GM19324 (cell line): ENCODE measurements at regions not wholly inside any gene's neighbourhood (a gene's known extent, or its start where the extent isn't known, plus 50 kb on each side); places are given as distances from the start of the nearest gene placed in this dataset.

ENCODE experiments used
- ATAC-seq: cut with Tn5 transposase; IDR thresholded peaks from one replicate; pipeline ENCODE4 v1.9.1; 2021; ENCODE audit warnings: mild to moderate bottlenecking, moderate library complexity; ENCODE audit not compliant: unreplicated experiment, low FRiP score

- ATAC-seq: no peak
Observed at GRCh38 chr3:25239042-25239441, 189.0 kb upstream of the RARB start.

GRCh38 chr3:25246913-25247312 lies 181.2 kb upstream of the RARB start:
- ATAC-seq: no peak

DNA sequence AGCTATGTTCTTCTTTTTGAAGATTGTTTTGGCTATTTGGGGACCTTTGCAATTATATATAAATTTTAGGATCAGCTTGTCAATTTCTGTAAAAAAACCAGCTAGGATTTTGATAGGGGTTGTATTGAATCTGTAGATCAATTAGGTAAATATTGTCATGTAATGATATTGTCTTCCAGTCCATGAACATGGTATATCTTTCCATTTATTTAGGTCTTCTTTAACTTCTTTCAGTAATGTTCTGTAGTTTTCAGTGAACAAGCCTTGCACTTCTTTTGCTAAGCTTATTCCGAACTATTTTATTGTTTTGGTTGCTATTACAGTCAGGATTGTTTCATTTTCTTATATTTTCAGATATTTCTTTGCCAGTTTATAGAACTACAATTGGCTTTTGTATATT lies 175.8 kb upstream of the RARB start:
- ATAC-seq: no peak

DNA sequence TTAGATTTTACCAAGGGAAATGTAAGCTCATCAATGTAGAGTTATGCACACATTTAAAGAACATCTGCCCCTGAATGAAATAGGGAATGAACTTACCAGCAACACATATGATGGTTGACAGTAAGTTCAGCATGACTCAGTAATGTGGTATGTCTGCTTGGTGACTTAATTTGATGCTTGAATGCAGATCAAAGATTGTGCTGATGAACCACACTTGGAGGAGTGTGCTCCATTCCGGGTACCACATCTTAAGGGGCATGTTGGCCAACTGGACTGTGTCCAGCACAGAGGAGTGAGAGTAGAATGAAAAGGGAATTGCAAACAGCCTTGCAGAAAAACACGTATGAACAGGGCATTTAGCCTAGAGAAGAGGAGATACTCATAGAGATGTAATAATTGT lies 171.0 kb upstream of the RARB start:
- ATAC-seq: no peak

DNA sequence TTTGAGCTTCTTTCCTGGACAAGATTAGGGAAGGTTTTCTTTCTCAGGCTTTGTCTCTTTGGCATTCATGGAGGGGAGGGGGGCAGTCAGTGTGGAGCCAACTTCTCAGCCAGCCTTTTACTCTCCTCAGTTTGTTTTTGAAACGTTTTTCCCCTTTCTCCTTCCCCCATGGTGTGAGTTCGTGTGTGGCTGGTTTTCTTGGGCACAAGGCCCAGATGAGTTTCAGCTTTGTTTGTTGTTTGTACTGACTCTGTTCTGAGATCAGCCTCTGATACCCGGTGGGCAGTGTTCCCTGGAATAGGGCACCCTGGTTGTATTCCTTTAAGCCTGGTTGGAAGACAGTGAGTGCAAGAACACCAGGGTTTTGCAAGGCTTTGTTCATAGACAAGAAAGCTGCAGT lies 168.2 kb upstream of the RARB start:
- no peak for ATAC-seq

GRCh38 chr3:25262322-25262721 lies 165.7 kb upstream of the RARB start:
- no peak for ATAC-seq

- no peak for ATAC-seq
Observed at GRCh38 chr3:25265284-25265683, 162.8 kb upstream of the RARB start.

GRCh38 chr3:25266677-25267076 lies 161.4 kb upstream of the RARB start:
- no peak for ATAC-seq

- no peak for ATAC-seq
Observed at GRCh38 chr3:25272090-25272489, 156.0 kb upstream of the RARB start.

- ATAC-seq: no peak
Observed at GRCh38 chr3:25273582-25274171, 154.4 kb upstream of the RARB start.

GRCh38 chr3:25277503-25277902 lies 150.6 kb upstream of the RARB start:
- ATAC-seq: no peak

- no peak for ATAC-seq
Observed at GRCh38 chr3:25281041-25281731, 146.9 kb upstream of the RARB start.

DNA sequence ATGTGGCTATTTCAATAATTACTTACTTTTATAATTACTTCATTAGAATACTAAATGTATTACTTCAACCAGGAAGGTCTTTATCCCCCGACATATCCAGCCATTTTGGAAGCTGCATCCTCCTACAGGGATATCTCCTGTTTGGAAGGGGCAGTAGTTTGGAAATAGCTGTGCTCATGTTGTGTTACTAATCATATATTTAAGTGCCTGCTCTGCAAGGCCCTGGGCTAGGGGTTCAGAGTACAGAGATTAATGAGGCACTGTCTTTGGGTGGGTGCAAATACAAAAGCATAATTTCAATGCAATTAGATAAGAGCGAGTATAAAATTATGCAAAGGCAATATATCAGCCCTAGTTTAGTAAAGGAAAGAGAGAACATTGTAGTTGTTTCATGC lies 146.3 kb upstream of the RARB start:
- no peak for ATAC-seq

DNA sequence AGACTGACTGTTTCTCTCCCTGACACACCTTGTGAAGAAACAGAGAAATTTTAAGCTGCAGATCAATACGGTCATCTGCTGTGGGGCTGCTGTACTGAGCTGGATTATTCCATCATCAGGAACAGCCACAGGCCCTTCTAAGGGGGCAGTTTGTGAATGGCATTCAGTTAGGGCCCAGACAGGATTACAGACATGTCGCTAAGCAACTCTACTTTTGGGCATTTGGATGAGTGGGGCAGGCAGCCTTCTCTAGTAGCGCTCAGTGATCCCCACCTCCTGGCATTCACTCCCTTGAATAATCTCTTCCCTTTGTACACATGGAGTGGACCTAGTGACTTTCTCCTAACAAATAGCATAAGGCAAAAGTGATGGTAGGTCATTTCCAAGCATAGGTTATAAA lies 144.4 kb upstream of the RARB start:
- no peak for ATAC-seq

GRCh38 chr3:25284249-25284648 lies 143.8 kb upstream of the RARB start:
- ATAC-seq: no peak

GRCh38 chr3:25287291-25287884 lies 140.7 kb upstream of the RARB start:
- ATAC-seq: no peak

GRCh38 chr3:25288413-25288812 lies 139.7 kb upstream of the RARB start:
- no peak for ATAC-seq

DNA sequence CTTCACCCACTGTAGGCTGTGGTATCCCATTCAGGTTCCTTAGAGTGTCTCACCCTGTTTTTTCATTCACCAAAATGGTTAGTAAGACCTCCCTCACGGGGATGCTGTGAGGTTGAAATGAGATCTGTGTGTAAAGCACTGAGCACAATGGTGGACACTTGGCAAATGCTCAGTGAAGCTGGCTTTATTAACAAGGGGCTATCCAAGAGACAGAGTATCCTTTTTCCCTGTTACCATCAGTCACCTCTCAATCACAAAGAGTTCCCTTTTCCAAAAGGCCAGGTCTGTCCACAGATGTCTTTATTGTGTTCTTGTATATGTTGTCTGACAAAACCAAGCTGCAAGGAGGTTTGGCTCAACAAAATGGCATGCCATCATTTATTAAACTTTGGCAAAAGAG lies 138.9 kb upstream of the RARB start:
- ATAC-seq: no peak

DNA sequence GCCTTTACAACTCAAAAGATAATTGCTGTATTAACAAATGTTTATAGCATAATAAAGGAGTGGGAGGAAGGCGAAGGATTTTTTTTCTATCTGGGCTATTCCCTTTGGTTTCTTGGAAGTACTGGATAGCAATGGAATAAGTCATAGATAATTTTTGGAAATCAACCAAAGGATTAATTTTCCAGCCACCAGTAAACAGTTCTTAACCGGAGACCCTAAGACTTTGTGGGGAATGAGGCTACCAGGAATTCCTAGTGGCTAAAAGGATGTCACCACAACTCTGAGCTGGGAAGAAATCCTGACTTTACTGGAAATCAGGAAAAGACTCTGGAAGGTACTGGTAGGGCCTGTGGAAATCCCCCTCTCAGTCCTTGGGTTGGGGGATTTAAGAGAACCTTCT lies 138.4 kb upstream of the RARB start:
- ATAC-seq: no peak

GRCh38 chr3:25291481-25291905 lies 136.6 kb upstream of the RARB start:
- ATAC-seq: no peak

DNA sequence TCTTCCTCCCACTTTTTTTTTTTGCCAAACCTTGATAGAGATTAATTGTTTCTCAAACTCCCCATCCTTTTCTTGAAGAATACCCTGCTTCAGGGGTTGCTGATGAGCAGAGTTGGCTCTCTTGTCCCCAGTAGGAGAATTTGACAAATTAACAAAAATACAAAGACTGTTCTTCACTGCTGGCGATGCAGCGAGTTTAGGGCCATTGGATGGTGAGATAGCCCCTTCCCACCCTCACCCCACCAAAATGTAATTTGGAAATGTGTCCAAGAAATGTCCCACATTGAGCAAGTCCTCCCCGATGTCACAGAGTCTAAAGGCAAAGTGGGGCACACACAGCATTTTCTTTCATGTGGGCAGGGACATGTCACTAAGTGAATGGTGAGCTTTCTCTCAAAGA lies 136.0 kb upstream of the RARB start:
- ATAC-seq: no peak

DNA sequence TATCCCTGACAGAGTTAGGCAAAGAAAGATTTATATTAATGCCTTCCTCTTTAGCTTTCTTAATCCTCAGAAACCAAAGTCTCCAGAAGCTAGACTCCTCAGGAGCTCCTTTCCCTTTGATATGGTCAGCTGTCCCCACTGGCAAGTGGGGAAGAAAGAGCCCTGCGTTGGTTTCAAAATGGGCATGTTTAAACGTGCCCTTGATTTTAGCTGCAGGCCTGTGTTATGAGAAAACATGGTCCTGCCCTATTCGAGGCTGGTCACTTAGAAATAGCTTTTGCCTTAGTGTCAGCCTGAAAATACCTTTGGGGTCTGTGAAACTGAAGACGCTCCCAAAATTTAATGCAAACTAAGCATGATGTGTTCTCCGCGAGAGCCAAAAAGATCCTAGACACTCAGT lies 135.5 kb upstream of the RARB start:
- ATAC-seq: no peak
